H1 (cell line): ENCODE measurements at regions not wholly inside any gene's neighbourhood (a gene's known extent, or its start where the extent isn't known, plus 50 kb on each side); places are given as distances from the start of the nearest gene placed in this dataset.

Experiments used
- CTCF ChIA-PET: fragments of 300-600 bp; sonication (Branson Sonifier 250); formaldehyde crosslinking; loops from one replicate; lab custom pipeline; 2021; ENCODE audit not compliant: partially characterized antibody; lab: Charles Lee
- POLR2A ChIA-PET: fragments of 300-600 bp; sonication (Branson Sonifier 250); formaldehyde crosslinking; loops from one replicate; lab custom pipeline; 2021; ENCODE audit warnings: inconsistent platforms; ENCODE audit not compliant: partially characterized antibody; lab: Charles Lee
- DNase-seq, 2 experiments: peaks; one replicate each; pipeline versions ENCODE4 v3.0.0 to v3.0.0-alpha.2; 2010 to 2022; ENCODE audit warnings: low spot score in 2 of 2, low read depth in 1 of 2, mixed read lengths in 1 of 2
- FAIRE-seq: peaks from 2 replicates; lab custom pipeline; 2011; peaks lifted over from hg19 to GRCh38; lab: Jason Lieb, UNC
- H2AFZ ChIP-seq: 2 replicates; pipeline ENCODE4 v1.8.1; 2012; ENCODE audit warnings: low read length, inconsistent platforms
- H2AK5ac ChIP-seq: 2 replicates; pipeline ENCODE4 v1.6.1; 2013; ENCODE audit warnings: low read depth, low read length
- H2BK120ac ChIP-seq: replicated peaks from 2 replicates; pipeline ENCODE3; 2013; ENCODE audit warnings: low read depth, low read length, inconsistent platforms
- H2BK12ac ChIP-seq: 2 replicates; pipeline ENCODE4 v1.6.1; 2013; ENCODE audit warnings: low read depth, low read length
- H2BK15ac ChIP-seq: 2 replicates; pipeline ENCODE4 v1.6.1; 2013; ENCODE audit warnings: low read length
- H2BK20ac ChIP-seq: 2 replicates; pipeline ENCODE4 v1.6.1; 2013; ENCODE audit warnings: low read length
- H2BK5ac ChIP-seq: 2 replicates; pipeline ENCODE4 v1.6.1; 2013; ENCODE audit warnings: low read depth, low read length
- H3K14ac ChIP-seq: 2 replicates; pipeline ENCODE4 v1.6.1; 2013; ENCODE audit warnings: inconsistent platforms; ENCODE audit not compliant: insufficient read length
- H3K18ac ChIP-seq: 2 replicates; pipeline ENCODE4 v1.6.1; 2013; ENCODE audit warnings: low read length; ENCODE audit errors: extremely low read depth
- H3K23ac ChIP-seq: 2 replicates; pipeline ENCODE4 v1.6.1; 2013; ENCODE audit warnings: inconsistent platforms; ENCODE audit not compliant: insufficient read length
- H3K23me2 ChIP-seq: 2 replicates; pipeline ENCODE4 v1.6.1; 2013; ENCODE audit warnings: low read depth, low read length
- H3K27ac ChIP-seq: 2 replicates; pipeline ENCODE4 v1.6.1; 2011; ENCODE audit warnings: low read depth, low read length, inconsistent platforms
- H3K27me3 ChIP-seq, 4 experiments: replicated peaks in 1 of 4; 1 replicate in 1 of 4; 2 replicates in 3 of 4; pipeline versions ENCODE4 v1.6.1 to v1.8.1; 2011 to 2013; ENCODE audit warnings: low read length in 3 of 4, mild to moderate bottlenecking in 3 of 4, inconsistent platforms in 2 of 4, mixed read lengths in 2 of 4, moderate library complexity in 1 of 4; ENCODE audit not compliant: control insufficient read depth in 3 of 4, insufficient read depth in 3 of 4; ENCODE audit errors: extremely low read depth in 1 of 4
- H3K36me3 ChIP-seq, 4 experiments: 2 replicates each; pipeline versions ENCODE4 v1.6.1 to v1.8.1; 2011 to 2013; ENCODE audit warnings: mild to moderate bottlenecking in 4 of 4, low read length in 3 of 4, moderate library complexity in 2 of 4, control low read depth in 1 of 4, inconsistent platforms in 1 of 4; ENCODE audit not compliant: insufficient read depth in 4 of 4, control insufficient read depth in 2 of 4
- H3K4ac ChIP-seq: replicated peaks from 2 replicates; pipeline ENCODE3; 2013; ENCODE audit warnings: low read length, low read depth, mixed read lengths, inconsistent platforms; ENCODE audit not compliant: insufficient read length
- H3K4me1 ChIP-seq, 4 experiments: replicated peaks in 1 of 4; 1 replicate in 1 of 4; 2 replicates in 3 of 4; pipeline versions ENCODE4 v1.6.1 to v1.8.1; 2011 to 2013; ENCODE audit warnings: low read length in 3 of 4, inconsistent platforms in 2 of 4, mixed read lengths in 1 of 4; ENCODE audit not compliant: insufficient read depth in 4 of 4, control insufficient read depth in 3 of 4
- H3K4me2 ChIP-seq, 2 experiments: 2 replicates each; pipeline versions ENCODE4 v1.6.1 to v1.8.1; 2011 to 2013; ENCODE audit warnings: low read depth in 2 of 2, low read length in 2 of 2, control low read depth in 1 of 2, inconsistent platforms in 1 of 2, mild to moderate bottlenecking in 1 of 2; ENCODE audit not compliant: insufficient read depth in 1 of 2
- H3K4me3 ChIP-seq, 4 experiments: fragments of 200-600, 300-600 bp in 1 of 4; sonication (generic), shearing (Covaris generic), sonication (Bioruptor Twin) in 1 of 4; 2 replicates each; pipeline versions ENCODE4 v1.5.1 to v1.8.1; 2011 to 2016; ENCODE audit warnings: low read length in 4 of 4, low read depth in 3 of 4, control low read depth in 2 of 4, inconsistent platforms in 2 of 4, mild to moderate bottlenecking in 2 of 4, mixed read lengths in 1 of 4, moderate library complexity in 1 of 4; ENCODE audit not compliant: insufficient read depth in 2 of 4; ENCODE audit errors: extremely low read depth in 1 of 4
- H3K56ac ChIP-seq: replicated peaks from 2 replicates; pipeline ENCODE3; 2013; ENCODE audit warnings: low read depth, mild to moderate bottlenecking, mixed read lengths, low read length, inconsistent platforms; ENCODE audit not compliant: insufficient read length
- H3K79me1 ChIP-seq: 2 replicates; pipeline ENCODE4 v1.6.1; 2013; ENCODE audit warnings: low read depth, low read length, control low read depth
- H3K79me2 ChIP-seq, 2 experiments: 2 replicates each; pipeline versions ENCODE4 v1.6.1 to v1.8.1; 2012 to 2013; ENCODE audit warnings: low read length in 2 of 2, mild to moderate bottlenecking in 2 of 2, inconsistent platforms in 1 of 2; ENCODE audit not compliant: insufficient read depth in 2 of 2, control insufficient read depth in 1 of 2
- H3K9ac ChIP-seq, 4 experiments: replicated peaks in 1 of 4; 1 replicate in 1 of 4; 2 replicates in 3 of 4; pipeline versions ENCODE4 v1.6.1 to v1.8.1; 2011 to 2013; ENCODE audit warnings: low read depth in 3 of 4, low read length in 3 of 4, control low read depth in 2 of 4, mild to moderate bottlenecking in 2 of 4, moderate library complexity in 2 of 4, inconsistent platforms in 1 of 4; ENCODE audit errors: extremely low read depth in 1 of 4
- H3K9me3 ChIP-seq, 2 experiments: 2 replicates each; pipeline versions ENCODE4 v1.6.1 to v1.8.1; 2012 to 2013; ENCODE audit warnings: mild to moderate bottlenecking in 2 of 2, moderate library complexity in 2 of 2, control low read depth in 1 of 2, inconsistent platforms in 1 of 2, low read depth in 1 of 2, low read length in 1 of 2, mixed read lengths in 1 of 2; ENCODE audit not compliant: insufficient read depth in 2 of 2
- H4K20me1 ChIP-seq, 2 experiments: replicated peaks in 1 of 2; 2 replicates each; pipeline versions ENCODE3 to v1.8.1; 2011 to 2013; ENCODE audit warnings: inconsistent platforms in 2 of 2, low read length in 2 of 2, mild to moderate bottlenecking in 1 of 2; ENCODE audit not compliant: insufficient read depth in 2 of 2, control insufficient read depth in 1 of 2
- H4K5ac ChIP-seq: 2 replicates; pipeline ENCODE4 v1.6.1; 2013; ENCODE audit warnings: low read length, low read depth, mixed read lengths, inconsistent platforms; ENCODE audit not compliant: insufficient read length
- H4K8ac ChIP-seq: 2 replicates; pipeline ENCODE4 v1.8.0; 2013; ENCODE audit warnings: mild to moderate bottlenecking, moderate library complexity, low read length, inconsistent platforms; ENCODE audit not compliant: insufficient read depth; ENCODE audit errors: extremely low read depth
- H4K91ac ChIP-seq: replicated peaks from 2 replicates; pipeline ENCODE3; 2013; ENCODE audit warnings: low read length, mixed read lengths, inconsistent platforms; ENCODE audit not compliant: insufficient read length
- EZH2 ChIP-seq: fragments of 200-600 bp; sonication (generic); IDR thresholded peaks from 2 replicates; pipeline ENCODE4 v1.7.1; 2012; ENCODE audit warnings: low read depth, mild to moderate bottlenecking, moderate library complexity, low read length, inconsistent platforms; ENCODE audit not compliant: severe bottlenecking
- JUND ChIP-seq: IDR thresholded peaks from 2 replicates; pipeline ENCODE4 v1.6.1; 2011; ENCODE audit warnings: mild to moderate bottlenecking, improper control_type of control experiment, low read length
- NRF1 ChIP-seq: IDR thresholded peaks from 2 replicates; pipeline ENCODE4 v1.6.1; 2011; ENCODE audit warnings: mild to moderate bottlenecking, low read depth, low read length, improper control_type of control experiment
- SAP30 ChIP-seq: fragments of 300-600 bp; sonication (generic); IDR thresholded peaks from 2 replicates; pipeline ENCODE4 v1.7.1; 2012; ENCODE audit warnings: low read length, moderate library complexity, mild to moderate bottlenecking, inconsistent platforms; ENCODE audit not compliant: insufficient read depth, insufficient replicate concordance
- WGBS, 2 experiments: shearing (Covaris generic) in 1 of 2; methylation state at CpG; one replicate each; pipeline versions ENCODE4 v1.1.6 to v1.1.7; 2013 to 2015; ENCODE audit warnings: low lambda C conversion rate in 2 of 2, mixed read lengths in 2 of 2, inconsistent platforms in 1 of 2, low coverage in 1 of 2, missing lambda C conversion rate in 1 of 2; ENCODE audit not compliant: insufficient replicate concordance in 2 of 2, insufficient coverage in 1 of 2, insufficient read length in 1 of 2; ENCODE audit errors: extremely low coverage in 1 of 2, missing lambda C conversion rate in 1 of 2; 5-methylcytosine and 5-hydroxymethylcytosine counted together

- H3K23ac ChIP-seq = no peak overlapping the region
- H4K8ac ChIP-seq = no peak overlapping the region; the same call in 1 of the 2 replicates
- peaks cover 0 to 2% of the 10 kb centered on the region in 2 experiments; a peak in 1 of 4 replicates for H3K9me3 ChIP-seq
- peak overlapping the region in 1 of 2 experiments; percentile 8; a peak in 1 of 4 replicates for H3K4me2 ChIP-seq
- H4K20me1 ChIP-seq = no peaks in the 10 kb centered on the region
- no peak overlapping the region for H3K4me3 ChIP-seq
- no peaks in the 10 kb centered on the region for H3K23me2 ChIP-seq
- H3K79me2 ChIP-seq = no peaks in the 10 kb centered on the region
- no peaks in the 10 kb centered on the region for H3K27me3 ChIP-seq
- H2AFZ ChIP-seq = peak overlapping the region; percentile 59; the same call in 1 of the 2 replicates
- H2BK120ac ChIP-seq = no peak overlapping the region
- H2BK5ac ChIP-seq = no peak overlapping the region; the same call in 1 of the 2 replicates
- WGBS, 2 experiments = 81% methylated on average over 11 of the region's 11 CpGs; no CpG with 5 or more reads in 1 of the 2 experiments
- DNase-seq (no peak), FAIRE-seq (no peak)
- H3K4me1 ChIP-seq = peaks cover 1 to 8% (median 4%) of the 10 kb centered on the region in 4 experiments; a peak in 4 of 7 replicates
- no peak overlapping the region for H3K4ac ChIP-seq
- no peak overlapping the region for H3K56ac ChIP-seq
- peak overlapping the region; percentile 23 for H4K91ac ChIP-seq
- ChIA-PET POLR2A (no interaction called here), CTCF (interaction anchor here (0.6 to 1.5 kb wide), 5 partner anchors 22 to 778 kb away, joined by 3 to 4 read pairs (median 3); no protein-coding TSS in a partner anchor)
- H3K9ac ChIP-seq = no peak overlapping the region
- H3K27ac ChIP-seq = no peak overlapping the region
- no peak overlapping the region for H4K5ac ChIP-seq
- H3K79me1 ChIP-seq = no peaks in the 10 kb centered on the region
- TF ChIP-seq EZH2 (no peak), NRF1 (no peak), SAP30 (no peak), JUND (no peak)
- no peak overlapping the region for H2BK20ac ChIP-seq
- 0 out of 2 replicates have a peak overlapping the region, but pooled peaks have one; percentile 5 for H2BK12ac ChIP-seq
- H3K18ac ChIP-seq = peak overlapping the region; percentile 38; the same call in 1 of the 2 replicates
- H2AK5ac ChIP-seq = no peak overlapping the region
- H2BK15ac ChIP-seq = no peak overlapping the region
- H3K36me3 ChIP-seq = no peaks in the 10 kb centered on the region
- H3K14ac ChIP-seq = no peak overlapping the region
These were observed 438.3 kb downstream of the RPS24 start for GRCh38 chr10:78471723-78472550.
